ENCODE measurements at regions not wholly inside any gene's neighbourhood (a gene's known extent, or its start where the extent isn't known, plus 50 kb on each side); places are given as distances from the start of the nearest gene placed in this dataset.
"Not testable (repeated sequence)": the region's sequence is repeated elsewhere in the genome, so short reads cannot be mapped to it uniquely, and the experiment has no call there.

DNA sequence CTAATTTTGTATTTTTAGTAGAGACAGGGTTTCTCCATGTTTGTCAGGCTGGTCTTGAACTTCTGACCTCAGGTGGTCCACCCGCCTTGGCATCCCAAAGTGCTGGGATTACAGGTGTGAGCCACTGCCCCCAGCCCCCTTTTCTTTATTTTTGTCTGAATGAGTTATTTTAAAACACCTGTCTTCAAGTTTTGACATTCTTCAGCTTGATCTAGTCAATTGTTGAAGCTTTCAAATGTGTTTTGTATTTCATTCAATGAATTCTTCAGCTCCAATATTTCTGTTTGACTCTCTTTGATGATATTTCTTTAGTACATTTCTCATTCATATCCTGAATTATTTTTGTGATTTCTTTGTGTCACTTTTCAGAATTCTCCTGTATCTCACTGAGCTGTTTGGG, 486.2 kb downstream of the DMAC1 start:
- Histone ChIP-seq H3K4me1 (ENCODE audit: control insufficient read depth, extremely low read depth, insufficient read depth, low read length) (no peaks in the 10 kb centered on the region), H3K4me2 (ENCODE audit: control insufficient read depth, extremely low read depth, insufficient read depth, low read depth, low read length) (no peak overlapping the region), H3K4me3 (ENCODE audit: control insufficient read depth in 2 of 3, extremely low read depth in 1 of 3, insufficient read depth in 2 of 3, low read depth in 1 of 3, low read length in 3 of 3) (no peak overlapping the region), H3K27me3 (ENCODE audit: control insufficient read depth, extremely low read depth, insufficient read depth, low read length) (no peaks in the 10 kb centered on the region), H3K9me1 (ENCODE audit: control insufficient read depth, extremely low read depth, insufficient read depth, low read length) (no peaks in the 10 kb centered on the region), H3K9ac (ENCODE audit: control insufficient read depth, extremely low read depth, insufficient read depth, low read length) (no peak overlapping the region), H3K79me2 (ENCODE audit: control insufficient read depth, insufficient read depth, low read length) (no peaks in the 10 kb centered on the region), H4K20me1 (ENCODE audit: control insufficient read depth, extremely low read depth, insufficient read depth, low read length) (no peaks in the 10 kb centered on the region), H3K27ac (ENCODE audit: control insufficient read depth, insufficient read depth, low read length) (no peak overlapping the region), H3K36me3 (ENCODE audit: control insufficient read depth in 2 of 2, extremely low read depth in 1 of 2, insufficient read depth in 2 of 2, low read length in 2 of 2) (no peaks in the 10 kb centered on the region), H3K9me3 (ENCODE audit: control insufficient read depth, low read depth, low read length) (no peaks in the 10 kb centered on the region), H2AFZ (ENCODE audit: control insufficient read depth, low read length) (no peak overlapping the region)
- dilution Hi-C loops (cut with MboI; ENCODE audit: extremely low pct_ligation_motif_present, low sequenced_read_pairs) = no loop called here
- DNase-seq (ENCODE audit: low read depth, low spot score) = no peak
- TF ChIP-seq, protein P1, sequence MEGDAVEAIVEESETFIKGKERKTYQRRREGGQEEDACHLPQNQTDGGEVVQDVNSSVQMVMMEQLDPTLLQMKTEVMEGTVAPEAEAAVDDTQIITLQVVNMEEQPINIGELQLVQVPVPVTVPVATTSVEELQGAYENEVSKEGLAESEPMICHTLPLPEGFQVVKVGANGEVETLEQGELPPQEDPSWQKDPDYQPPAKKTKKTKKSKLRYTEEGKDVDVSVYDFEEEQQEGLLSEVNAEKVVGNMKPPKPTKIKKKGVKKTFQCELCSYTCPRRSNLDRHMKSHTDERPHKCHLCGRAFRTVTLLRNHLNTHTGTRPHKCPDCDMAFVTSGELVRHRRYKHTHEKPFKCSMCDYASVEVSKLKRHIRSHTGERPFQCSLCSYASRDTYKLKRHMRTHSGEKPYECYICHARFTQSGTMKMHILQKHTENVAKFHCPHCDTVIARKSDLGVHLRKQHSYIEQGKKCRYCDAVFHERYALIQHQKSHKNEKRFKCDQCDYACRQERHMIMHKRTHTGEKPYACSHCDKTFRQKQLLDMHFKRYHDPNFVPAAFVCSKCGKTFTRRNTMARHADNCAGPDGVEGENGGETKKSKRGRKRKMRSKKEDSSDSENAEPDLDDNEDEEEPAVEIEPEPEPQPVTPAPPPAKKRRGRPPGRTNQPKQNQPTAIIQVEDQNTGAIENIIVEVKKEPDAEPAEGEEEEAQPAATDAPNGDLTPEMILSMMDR (optimal IDR thresholded peaks at IDR 0.05 in 1 of 3, IDR thresholded peaks at IDR 0.05 in 1 of 3, conservative IDR thresholded peaks at IDR 0.05 in 1 of 3; ENCODE audit: extremely low read depth in 1 of 3, insufficient read depth in 2 of 3, low read length in 3 of 3) = no peak
- no peak for TF ChIP-seq EZH2 (IDR thresholded peaks at IDR 0.05; ENCODE audit: low read length)
- no peak for FAIRE-seq

DNA sequence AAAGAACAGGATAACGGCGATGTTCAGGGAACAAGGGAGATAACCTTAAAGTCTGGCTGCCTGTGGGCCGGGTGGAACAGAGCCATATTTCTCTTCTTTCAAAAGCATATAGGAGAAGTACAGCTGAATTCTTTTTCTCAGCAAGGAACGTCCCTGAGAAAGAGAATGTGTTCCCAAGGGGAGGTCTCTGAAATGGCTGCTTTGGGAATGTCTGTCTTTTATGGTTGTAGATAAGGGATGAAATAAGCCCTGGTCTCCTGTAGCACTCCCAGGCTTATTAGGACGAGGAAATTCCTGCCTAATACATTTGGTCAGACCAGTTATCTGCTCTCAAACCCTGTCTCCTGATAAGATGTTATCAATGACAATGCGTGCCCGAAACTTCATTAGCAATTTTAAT, 490.5 kb downstream of the DMAC1 start:
- H3K4me3 ChIP-seq (ENCODE audit: control insufficient read depth in 2 of 3, extremely low read depth in 1 of 3, insufficient read depth in 2 of 3, low read depth in 1 of 3, low read length in 3 of 3); FAIRE-seq; H3K27me3 ChIP-seq (ENCODE audit: control insufficient read depth, extremely low read depth, insufficient read depth, low read length); H3K4me1 ChIP-seq (ENCODE audit: control insufficient read depth, extremely low read depth, insufficient read depth, low read length); H3K4me2 ChIP-seq (ENCODE audit: control insufficient read depth, extremely low read depth, insufficient read depth, low read depth, low read length); H4K20me1 ChIP-seq (ENCODE audit: control insufficient read depth, extremely low read depth, insufficient read depth, low read length); H3K9me3 ChIP-seq (ENCODE audit: control insufficient read depth, low read depth, low read length); H3K9ac ChIP-seq (ENCODE audit: control insufficient read depth, extremely low read depth, insufficient read depth, low read length); H3K9me1 ChIP-seq (ENCODE audit: control insufficient read depth, extremely low read depth, insufficient read depth, low read length); H2AFZ ChIP-seq (ENCODE audit: control insufficient read depth, low read length); H3K79me2 ChIP-seq (ENCODE audit: control insufficient read depth, insufficient read depth, low read length); H3K36me3 ChIP-seq (ENCODE audit: control insufficient read depth in 2 of 2, extremely low read depth in 1 of 2, insufficient read depth in 2 of 2, low read length in 2 of 2); DNase-seq (ENCODE audit: low read depth, low spot score); dilution Hi-C loops (cut with MboI; ENCODE audit: extremely low pct_ligation_motif_present, low sequenced_read_pairs); H3K27ac ChIP-seq (ENCODE audit: control insufficient read depth, insufficient read depth, low read length): not testable (repeated sequence)

DNA sequence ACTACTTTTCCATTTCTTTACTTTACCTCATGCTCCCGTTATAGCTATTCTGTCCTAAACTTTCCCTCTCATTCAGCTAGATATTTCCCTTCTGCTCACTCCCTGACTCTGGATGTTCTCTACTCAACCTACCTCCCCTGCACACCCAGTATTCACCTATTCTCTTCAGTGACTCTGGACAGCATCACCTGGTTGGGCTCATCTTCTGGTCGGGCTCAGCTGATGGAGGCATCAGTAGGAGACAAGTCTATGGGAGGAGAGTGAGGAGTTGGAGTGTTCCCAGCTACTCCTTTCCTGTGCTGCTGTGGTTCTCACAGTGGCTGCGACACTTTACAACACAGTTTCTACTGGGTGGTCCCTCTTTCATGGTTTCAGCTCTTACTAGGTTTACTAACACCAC, 493.9 kb downstream of the DMAC1 start:
- no peaks in the 10 kb centered on the region for H4K20me1 ChIP-seq (ENCODE audit: control insufficient read depth, extremely low read depth, insufficient read depth, low read length)
- no peaks in the 10 kb centered on the region for H3K4me1 ChIP-seq (ENCODE audit: control insufficient read depth, extremely low read depth, insufficient read depth, low read length)
- dilution Hi-C loops (cut with MboI; ENCODE audit: extremely low pct_ligation_motif_present, low sequenced_read_pairs) = no loop called here
- H3K27me3 ChIP-seq (ENCODE audit: control insufficient read depth, extremely low read depth, insufficient read depth, low read length) = no peaks in the 10 kb centered on the region
- H3K79me2 ChIP-seq (ENCODE audit: control insufficient read depth, insufficient read depth, low read length) = no peaks in the 10 kb centered on the region
- H3K4me2 ChIP-seq (ENCODE audit: control insufficient read depth, extremely low read depth, insufficient read depth, low read depth, low read length) = no peak overlapping the region
- no peaks in the 10 kb centered on the region for H3K9me1 ChIP-seq (ENCODE audit: control insufficient read depth, extremely low read depth, insufficient read depth, low read length)
- H3K9ac ChIP-seq (ENCODE audit: control insufficient read depth, extremely low read depth, insufficient read depth, low read length) = no peak overlapping the region
- no peak for FAIRE-seq
- H3K36me3 ChIP-seq (ENCODE audit: control insufficient read depth in 2 of 2, extremely low read depth in 1 of 2, insufficient read depth in 2 of 2, low read length in 2 of 2) = no peaks in the 10 kb centered on the region
- no peak for DNase-seq (ENCODE audit: low read depth, low spot score)
- no peak overlapping the region for H3K4me3 ChIP-seq (ENCODE audit: control insufficient read depth in 2 of 3, extremely low read depth in 1 of 3, insufficient read depth in 2 of 3, low read depth in 1 of 3, low read length in 3 of 3)
- no peak overlapping the region for H3K27ac ChIP-seq (ENCODE audit: control insufficient read depth, insufficient read depth, low read length)
- H2AFZ ChIP-seq (ENCODE audit: control insufficient read depth, low read length) = no peak overlapping the region
- TF ChIP-seq, protein P1 (optimal IDR thresholded peaks at IDR 0.05 in 1 of 3, IDR thresholded peaks at IDR 0.05 in 1 of 3, conservative IDR thresholded peaks at IDR 0.05 in 1 of 3; ENCODE audit: extremely low read depth in 1 of 3, insufficient read depth in 2 of 3, low read length in 3 of 3) = no peak
- no peak for TF ChIP-seq EZH2 (IDR thresholded peaks at IDR 0.05; ENCODE audit: low read length)
- no peaks in the 10 kb centered on the region for H3K9me3 ChIP-seq (ENCODE audit: control insufficient read depth, low read depth, low read length)

Measured in keratinocyte (primary cell).